A549 (cell line): ENCODE measurements at regions not wholly inside any gene's neighbourhood (a gene's known extent, or its start where the extent isn't known, plus 50 kb on each side); places are given as distances from the start of the nearest gene placed in this dataset.

ENCODE experiments used
- EP300 ChIP-seq, 2 experiments: fragments of >200 bp; sonication (Bioruptor Twin); formaldehyde crosslinking; IDR thresholded peaks; 2 replicates in 1 of 2; 3 replicates in 1 of 2; pipeline ENCODE4 v1.6.1; 2016 to 2017
- MAZ ChIP-seq: fragments of 150-350 bp; IDR thresholded peaks from 2 replicates; pipeline ENCODE4 v1.6.1; 2014; ENCODE audit warnings: antibody characterized with exemption, low read depth, low read length, borderline replicate concordance
- POLR2A ChIP-seq: IDR thresholded peaks from 2 replicates; pipeline ENCODE4 v1.6.1; 2012; ENCODE audit warnings: mild to moderate bottlenecking, low read length
- SMC3 ChIP-seq: fragments of >200 bp; sonication (Bioruptor Twin); formaldehyde crosslinking; IDR thresholded peaks from 3 replicates; pipeline ENCODE4 v1.6.1; 2018; ENCODE audit warnings: inconsistent platforms
- ZC3H11A ChIP-seq: fragments of 450-650 bp; IDR thresholded peaks from 2 replicates; pipeline ENCODE4 v1.6.1; 2014; ENCODE audit warnings: antibody characterized with exemption, mild to moderate bottlenecking
- TF ChIP-seq, protein P1 (sequence below): fragments of 150-350 bp; IDR thresholded peaks from 2 replicates; pipeline ENCODE4 v1.6.1; 2014; ENCODE audit warnings: low read depth, mild to moderate bottlenecking, low read length
- TF ChIP-seq, protein P2 (sequence below): fragments of >200 bp; sonication (Bioruptor Twin); formaldehyde crosslinking; IDR thresholded peaks from 3 replicates; pipeline ENCODE4 v1.5.1; 2016

GRCh38 chr13:103521532-103521931 lies 455.3 kb upstream of the SLC10A2 start:
- TF ChIP-seq EP300 (IDR thresholded peaks at IDR 0.05) (no peak), POLR2A (no peak), MAZ (no peak), SMC3 (no peak), ZC3H11A (no peak)
- TF ChIP-seq, protein P1, sequence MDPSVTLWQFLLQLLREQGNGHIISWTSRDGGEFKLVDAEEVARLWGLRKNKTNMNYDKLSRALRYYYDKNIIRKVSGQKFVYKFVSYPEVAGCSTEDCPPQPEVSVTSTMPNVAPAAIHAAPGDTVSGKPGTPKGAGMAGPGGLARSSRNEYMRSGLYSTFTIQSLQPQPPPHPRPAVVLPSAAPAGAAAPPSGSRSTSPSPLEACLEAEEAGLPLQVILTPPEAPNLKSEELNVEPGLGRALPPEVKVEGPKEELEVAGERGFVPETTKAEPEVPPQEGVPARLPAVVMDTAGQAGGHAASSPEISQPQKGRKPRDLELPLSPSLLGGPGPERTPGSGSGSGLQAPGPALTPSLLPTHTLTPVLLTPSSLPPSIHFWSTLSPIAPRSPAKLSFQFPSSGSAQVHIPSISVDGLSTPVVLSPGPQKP = no peak
- TF ChIP-seq, protein P2, sequence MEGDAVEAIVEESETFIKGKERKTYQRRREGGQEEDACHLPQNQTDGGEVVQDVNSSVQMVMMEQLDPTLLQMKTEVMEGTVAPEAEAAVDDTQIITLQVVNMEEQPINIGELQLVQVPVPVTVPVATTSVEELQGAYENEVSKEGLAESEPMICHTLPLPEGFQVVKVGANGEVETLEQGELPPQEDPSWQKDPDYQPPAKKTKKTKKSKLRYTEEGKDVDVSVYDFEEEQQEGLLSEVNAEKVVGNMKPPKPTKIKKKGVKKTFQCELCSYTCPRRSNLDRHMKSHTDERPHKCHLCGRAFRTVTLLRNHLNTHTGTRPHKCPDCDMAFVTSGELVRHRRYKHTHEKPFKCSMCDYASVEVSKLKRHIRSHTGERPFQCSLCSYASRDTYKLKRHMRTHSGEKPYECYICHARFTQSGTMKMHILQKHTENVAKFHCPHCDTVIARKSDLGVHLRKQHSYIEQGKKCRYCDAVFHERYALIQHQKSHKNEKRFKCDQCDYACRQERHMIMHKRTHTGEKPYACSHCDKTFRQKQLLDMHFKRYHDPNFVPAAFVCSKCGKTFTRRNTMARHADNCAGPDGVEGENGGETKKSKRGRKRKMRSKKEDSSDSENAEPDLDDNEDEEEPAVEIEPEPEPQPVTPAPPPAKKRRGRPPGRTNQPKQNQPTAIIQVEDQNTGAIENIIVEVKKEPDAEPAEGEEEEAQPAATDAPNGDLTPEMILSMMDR = no peak
